Neural progenitor cell (in vitro differentiated cells): ENCODE measurements at regions not wholly inside any gene's neighbourhood (a gene's known extent, or its start where the extent isn't known, plus 50 kb on each side); places are given as distances from the start of the nearest gene placed in this dataset.

ENCODE experiments used
- DNase-seq: peaks from one replicate; pipeline ENCODE4 v3.0.0-alpha.2; 2016; ENCODE audit warnings: low spot score
- H2AFZ ChIP-seq: fragments of 200-600 bp; sonication (generic); replicated peaks from 2 replicates; pipeline ENCODE4 v1.6.1; 2016; ENCODE audit warnings: antibody characterized with exemption
- H3F3A ChIP-seq: fragments of 200-600 bp; sonication (generic); 2 replicates; pipeline ENCODE4 v1.6.1; 2016; ENCODE audit warnings: antibody characterized with exemption, low read depth
- H3K27ac ChIP-seq: fragments of 200-600 bp; sonication (generic); 2 replicates; pipeline ENCODE4 v1.5.1; 2016; ENCODE audit warnings: mild to moderate bottlenecking
- H3K27me3 ChIP-seq: fragments of 200-600 bp; sonication (generic); 2 replicates; pipeline ENCODE4 v1.6.1; 2016; ENCODE audit warnings: mild to moderate bottlenecking, moderate library complexity
- H3K36me3 ChIP-seq: fragments of 200-600 bp; sonication (generic); 2 replicates; pipeline ENCODE4 v1.5.1; 2016
- H3K4me1 ChIP-seq: fragments of 200-600 bp; sonication (generic); 2 replicates; pipeline ENCODE4 v1.6.1; 2016; ENCODE audit warnings: mixed run types
- H3K4me2 ChIP-seq: fragments of 200-600 bp; sonication (generic); 2 replicates; pipeline ENCODE4 v1.6.1; 2016
- H3K4me3 ChIP-seq: fragments of 200-600 bp; sonication (generic); 2 replicates; pipeline ENCODE4 v1.5.1; 2016
- H3K79me2 ChIP-seq: fragments of 200-600 bp; sonication (generic); 2 replicates; pipeline ENCODE4 v1.6.1; 2016; ENCODE audit warnings: low read depth
- H3K9ac ChIP-seq: fragments of 200-600 bp; sonication (generic); 2 replicates; pipeline ENCODE4 v1.6.1; 2016
- H3K9me3 ChIP-seq: fragments of 200-600 bp; sonication (generic); 2 replicates; pipeline ENCODE4 v1.5.1; 2016; ENCODE audit warnings: low read depth
- H4K20me1 ChIP-seq: fragments of 200-600 bp; sonication (generic); 2 replicates; pipeline ENCODE4 v1.6.1; 2016; ENCODE audit warnings: low read depth
- H3K27ac Mint-ChIP-seq: 3 replicates; pipeline ENCODE4 v1.8.0; 2021; ENCODE audit warnings: mixed read lengths
- H3K27me3 Mint-ChIP-seq: 2 replicates; pipeline ENCODE4 v1.8.0; 2022; ENCODE audit warnings: low read depth, mild to moderate bottlenecking, inconsistent platforms, moderate library complexity, mixed read lengths; ENCODE audit not compliant: insufficient read depth
- H3K36me3 Mint-ChIP-seq: 3 replicates; pipeline ENCODE4 v1.8.0; 2021; ENCODE audit warnings: mixed read lengths
- H3K4me1 Mint-ChIP-seq: 3 replicates; pipeline ENCODE4 v1.8.0; 2021; ENCODE audit warnings: mixed read lengths
- H3K4me3 Mint-ChIP-seq: 3 replicates; pipeline ENCODE4 v1.8.0; 2021; ENCODE audit warnings: mild to moderate bottlenecking, moderate library complexity, mixed read lengths
- H3K9me3 Mint-ChIP-seq: 3 replicates; pipeline ENCODE4 v1.8.0; 2020; ENCODE audit warnings: mixed read lengths
- EZH2 ChIP-seq: fragments of 200-600 bp; sonication (generic); IDR thresholded peaks from 2 replicates; pipeline ENCODE4 v1.6.1; 2017; ENCODE audit warnings: antibody characterized with exemption, mild to moderate bottlenecking, moderate library complexity
- EZH2phosphoT487 ChIP-seq: fragments of 200-600 bp; sonication (generic); IDR thresholded peaks from 2 replicates; pipeline ENCODE4 v1.6.1; 2017; ENCODE audit warnings: antibody characterized with exemption
- TF ChIP-seq, protein P1 (sequence below): fragments of 200-600 bp; sonication (generic); IDR thresholded peaks from 2 replicates; pipeline ENCODE4 v1.5.1; 2017; ENCODE audit warnings: antibody characterized with exemption, mild to moderate bottlenecking

DNA sequence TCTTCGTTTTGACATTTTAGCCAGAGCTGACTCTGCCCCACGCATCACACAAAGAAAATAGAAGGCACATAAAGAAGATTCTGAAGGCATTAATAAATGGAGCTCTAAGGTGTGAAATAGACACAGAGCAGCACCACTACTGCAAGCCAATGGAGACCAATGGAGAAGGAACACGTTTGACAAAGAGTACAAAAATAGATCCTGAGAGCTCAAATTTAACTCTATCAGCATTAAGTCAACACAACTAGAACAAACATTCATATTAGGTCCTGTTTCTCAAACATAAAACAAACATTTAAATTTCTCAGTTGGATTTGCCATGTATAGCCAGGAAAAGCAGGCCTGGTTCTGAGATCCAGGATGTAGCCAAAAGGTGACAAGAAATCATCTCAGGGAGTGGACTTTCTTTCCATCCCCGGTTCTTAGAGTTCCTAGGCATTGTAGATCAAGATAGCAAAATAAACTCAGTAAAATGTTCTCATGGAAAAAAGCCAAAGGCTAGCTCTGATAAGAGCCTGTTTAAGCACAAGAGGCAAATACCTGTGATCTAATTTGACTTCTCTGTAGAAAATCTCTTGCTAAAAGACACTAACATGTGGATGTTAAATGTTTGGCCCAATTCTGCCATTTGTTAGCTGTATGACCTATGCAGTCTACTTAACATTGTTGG, 174.2 kb upstream of the VIPR2 start:
- Histone ChIP-seq H3K9me3 (no peaks in the 10 kb centered on the region), H3K79me2 (no peaks in the 10 kb centered on the region), H2AFZ (no peak overlapping the region), H3K27ac (no peak overlapping the region), H3K9ac (no peak overlapping the region), H3K4me2 (no peak overlapping the region), H4K20me1 (no peaks in the 10 kb centered on the region), H3K36me3 (no peaks in the 10 kb centered on the region), H3K4me3 (no peak overlapping the region), H3F3A (no peaks in the 10 kb centered on the region), H3K27me3 (no peaks in the 10 kb centered on the region), H3K4me1 (no peaks in the 10 kb centered on the region)
- no peak for DNase-seq
- Mint-ChIP-seq H3K36me3 (no peaks in the 10 kb centered on the region), H3K4me1 (no peaks in the 10 kb centered on the region), H3K27ac (no peak overlapping the region), H3K4me3 (no peak overlapping the region), H3K9me3 (peaks cover 10% of the 10 kb centered on the region), H3K27me3 (no peaks in the 10 kb centered on the region)
- TF ChIP-seq, protein P1, sequence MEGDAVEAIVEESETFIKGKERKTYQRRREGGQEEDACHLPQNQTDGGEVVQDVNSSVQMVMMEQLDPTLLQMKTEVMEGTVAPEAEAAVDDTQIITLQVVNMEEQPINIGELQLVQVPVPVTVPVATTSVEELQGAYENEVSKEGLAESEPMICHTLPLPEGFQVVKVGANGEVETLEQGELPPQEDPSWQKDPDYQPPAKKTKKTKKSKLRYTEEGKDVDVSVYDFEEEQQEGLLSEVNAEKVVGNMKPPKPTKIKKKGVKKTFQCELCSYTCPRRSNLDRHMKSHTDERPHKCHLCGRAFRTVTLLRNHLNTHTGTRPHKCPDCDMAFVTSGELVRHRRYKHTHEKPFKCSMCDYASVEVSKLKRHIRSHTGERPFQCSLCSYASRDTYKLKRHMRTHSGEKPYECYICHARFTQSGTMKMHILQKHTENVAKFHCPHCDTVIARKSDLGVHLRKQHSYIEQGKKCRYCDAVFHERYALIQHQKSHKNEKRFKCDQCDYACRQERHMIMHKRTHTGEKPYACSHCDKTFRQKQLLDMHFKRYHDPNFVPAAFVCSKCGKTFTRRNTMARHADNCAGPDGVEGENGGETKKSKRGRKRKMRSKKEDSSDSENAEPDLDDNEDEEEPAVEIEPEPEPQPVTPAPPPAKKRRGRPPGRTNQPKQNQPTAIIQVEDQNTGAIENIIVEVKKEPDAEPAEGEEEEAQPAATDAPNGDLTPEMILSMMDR = no peak
- TF ChIP-seq EZH2phosphoT487 (no peak), EZH2 (no peak)

DNA sequence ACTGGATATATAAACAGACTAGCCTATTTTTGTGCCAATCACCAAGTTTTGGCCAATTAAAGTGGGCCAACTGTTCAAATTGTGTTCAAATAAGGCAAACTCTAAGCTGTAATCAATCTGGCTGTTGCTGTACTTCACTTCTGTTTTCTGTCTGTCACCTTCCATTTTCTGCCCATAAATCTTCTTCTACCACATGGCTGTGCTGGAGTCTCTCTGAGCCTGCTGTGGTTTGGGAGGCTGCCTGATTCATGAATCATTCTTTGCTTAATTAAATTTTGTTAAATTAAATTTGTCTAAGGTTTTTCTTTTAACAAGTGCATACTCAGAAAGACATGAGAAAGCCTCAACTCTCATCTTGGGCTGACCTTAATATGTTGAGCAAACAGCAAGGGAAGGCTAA, 172.6 kb upstream of the VIPR2 start:
- TF ChIP-seq EZH2phosphoT487 (no peak), EZH2 (no peak)
- TF ChIP-seq, protein P1 = no peak
- Histone ChIP-seq H2AFZ (no peak overlapping the region), H3K27ac (no peak overlapping the region), H4K20me1 (no peaks in the 10 kb centered on the region), H3K4me1 (no peaks in the 10 kb centered on the region), H3K9me3 (no peaks in the 10 kb centered on the region), H3F3A (no peaks in the 10 kb centered on the region), H3K36me3 (no peaks in the 10 kb centered on the region), H3K79me2 (no peaks in the 10 kb centered on the region), H3K27me3 (no peaks in the 10 kb centered on the region), H3K9ac (no peak overlapping the region), H3K4me2 (no peak overlapping the region), H3K4me3 (no peak overlapping the region)
- Mint-ChIP-seq H3K4me3 (no peak overlapping the region), H3K27ac (no peak overlapping the region), H3K27me3 (no peaks in the 10 kb centered on the region), H3K9me3 (peaks cover 10% of the 10 kb centered on the region), H3K4me1 (no peaks in the 10 kb centered on the region), H3K36me3 (no peaks in the 10 kb centered on the region)
- no peak for DNase-seq

DNA sequence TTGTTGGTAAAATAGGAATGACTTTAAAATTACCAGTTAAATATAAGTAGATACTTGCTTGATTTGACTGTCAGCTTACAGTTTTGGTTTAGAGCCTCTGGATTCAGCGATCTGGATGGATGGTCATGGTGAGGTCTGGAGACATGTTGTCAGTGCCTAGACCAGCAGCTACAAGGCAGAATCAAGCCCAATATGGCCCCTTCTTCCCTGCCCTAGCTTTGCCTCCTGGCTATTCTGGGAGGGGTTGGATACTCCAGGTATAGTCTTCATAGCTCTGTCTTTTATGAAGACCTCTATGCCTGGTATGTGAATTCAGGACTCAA, 166.5 kb upstream of the VIPR2 start:
- no peak overlapping the region for H3K9ac ChIP-seq

More for the DNA sequence above, 166.5 kb upstream of the VIPR2 start:
- H3K27ac ChIP-seq = no peak overlapping the region
- Mint-ChIP-seq H3K36me3 (no peaks in the 10 kb centered on the region), H3K27me3 (peaks cover 3% of the 10 kb centered on the region), H3K9me3 (peaks cover 2% of the 10 kb centered on the region), H3K4me3 (no peak overlapping the region), H3K4me1 (no peaks in the 10 kb centered on the region), H3K27ac (no peak overlapping the region)
- H3K4me1 ChIP-seq = no peaks in the 10 kb centered on the region
- H3F3A ChIP-seq = no peaks in the 10 kb centered on the region
- no peak overlapping the region for H3K4me3 ChIP-seq
- no peaks in the 10 kb centered on the region for H3K27me3 ChIP-seq
- H3K79me2 ChIP-seq = no peaks in the 10 kb centered on the region
- H3K36me3 ChIP-seq = no peaks in the 10 kb centered on the region
- H2AFZ ChIP-seq = no peak overlapping the region
- DNase-seq = no peak
- H3K4me2 ChIP-seq = no peak overlapping the region
- TF ChIP-seq, protein P1 = no peak
- TF ChIP-seq EZH2 (no peak), EZH2phosphoT487 (no peak)
- no peaks in the 10 kb centered on the region for H3K9me3 ChIP-seq
- H4K20me1 ChIP-seq = no peaks in the 10 kb centered on the region
